ENCODE measurements at regions not wholly inside any gene's neighbourhood (a gene's known extent, or its start where the extent isn't known, plus 50 kb on each side); places are given as distances from the start of the nearest gene placed in this dataset.

GRCh38 chr13:88674841-88675240, 1003.7 kb downstream of the SLITRK5 start (continued):
- TF ChIP-seq ZNF274 (IDR thresholded peaks at IDR 0.05; ENCODE audit: low read depth, low read length) (no peak), REST (IDR thresholded peaks at IDR 0.05; ENCODE audit: low read depth) (no peak), YY1 (IDR thresholded peaks at IDR 0.05; ENCODE audit: extremely low read depth, insufficient replicate concordance, low read depth, low read length) (no peak), TCF7L2 (IDR thresholded peaks at IDR 0.05; ENCODE audit: borderline replicate concordance, extremely low read depth, insufficient read depth, insufficient read length) (no peak), CEBPB (IDR thresholded peaks at IDR 0.05; ENCODE audit: low read depth) (no peak), RAD21 (IDR thresholded peaks at IDR 0.05; ENCODE audit: low read depth) (no peak)

- ChIA-PET RAD21 (ENCODE audit: low non-redundant PET in 1 of 2, low total read pairs in 2 of 2, uncharacterized antibody in 2 of 2, unreplicated experiment in 2 of 2) (interaction anchor here in 1 of 2 experiments (0.6 kb wide), 1 partner anchor 104 kb away, joined by 3 read pairs; no protein-coding TSS in a partner anchor), POLR2A (no interaction called here), CTCF (no interaction called here)
- H3K4me3 ChIP-seq (replicated peaks in 1 of 2; ENCODE audit: low read depth in 1 of 2, low read length in 2 of 2): no peak overlapping the region
- H3K9ac ChIP-seq (ENCODE audit: low read length): no peak overlapping the region
- H3K4me2 ChIP-seq (ENCODE audit: low read length): no peak overlapping the region
- H4K20me1 ChIP-seq (ENCODE audit: insufficient read depth): no peaks in the 10 kb centered on the region
- H3K4me1 ChIP-seq (ENCODE audit: control insufficient read depth in 1 of 2, insufficient read depth in 2 of 2, low read length in 2 of 2): no peaks in the 10 kb centered on the region
- ATAC-seq (no peak), DNase-seq (ENCODE audit: low read depth, low spot score) (no peak)
- TF ChIP-seq SRF (IDR thresholded peaks at IDR 0.05; ENCODE audit: low read depth) (no peak), POLR2A (IDR thresholded peaks at IDR 0.05; ENCODE audit: borderline replicate concordance, extremely low read depth, insufficient read depth, insufficient read length) (no peak), ELF1 (IDR thresholded peaks at IDR 0.05; ENCODE audit: borderline replicate concordance, low read depth) (no peak), ZNF274 (IDR thresholded peaks at IDR 0.05; ENCODE audit: low read depth, low read length) (no peak), ATF3 (IDR thresholded peaks at IDR 0.05) (no peak), RAD21 (IDR thresholded peaks at IDR 0.05; ENCODE audit: low read depth) (no peak), SP1 (IDR thresholded peaks at IDR 0.05; ENCODE audit: low read depth) (no peak), MAX (IDR thresholded peaks at IDR 0.05) (no peak), TCF7L2 (IDR thresholded peaks at IDR 0.05; ENCODE audit: borderline replicate concordance, extremely low read depth, insufficient read depth, insufficient read length) (no peak), CTCF (IDR thresholded peaks at IDR 0.05 in 2 of 3, conservative IDR thresholded peaks at IDR 0.05 in 1 of 3; ENCODE audit: borderline replicate concordance in 1 of 3, insufficient read depth in 1 of 3, low read depth in 2 of 3, low read length in 2 of 3) (no peak), CBX3 (IDR thresholded peaks at IDR 0.05; ENCODE audit: low read depth) (no peak)
- BruUV-seq (replicated peaks): no TSS peak
- H3K79me2 ChIP-seq (ENCODE audit: insufficient read depth, low read length): no peaks in the 10 kb centered on the region
- H3K27ac ChIP-seq (ENCODE audit: low read depth, low read length): no peak overlapping the region
- H3K36me3 ChIP-seq (ENCODE audit: control insufficient read depth in 1 of 2, insufficient read depth in 2 of 2, low read length in 2 of 2): no peaks in the 10 kb centered on the region
- intact Hi-C loops (cut with micrococcal nuclease): no loop called here
- H3K9me2 ChIP-seq (ENCODE audit: insufficient read depth): no peaks in the 10 kb centered on the region
- H3K27me3 ChIP-seq (ENCODE audit: insufficient read depth, low read length): no peaks in the 10 kb centered on the region
- H3K9me3 ChIP-seq (ENCODE audit: control insufficient read depth in 1 of 2, insufficient read depth in 1 of 2, low read depth in 1 of 2, low read length in 2 of 2): no peaks in the 10 kb centered on the region
- H2AFZ ChIP-seq (ENCODE audit: low read depth, low read length, poor library complexity, severe bottlenecking): peak overlapping the region; percentile 41
Measured at GRCh38 chr13:88675347-88675996, 1004.3 kb downstream of the SLITRK5 start.

Measured in HCT116 (cell line).